Fibroblast of pulmonary artery (primary cell): ENCODE measurements at regions not wholly inside any gene's neighbourhood (a gene's known extent, or its start where the extent isn't known, plus 50 kb on each side); places are given as distances from the start of the nearest gene placed in this dataset.

ENCODE experiments used
- DNase-seq: peaks from one replicate; pipeline ENCODE4 v3.0.0-alpha.2; 2010; ENCODE audit warnings: low read depth
- H3K4me3 ChIP-seq: replicated peaks from 2 replicates; pipeline ENCODE4 v1.5.1; 2011; ENCODE audit warnings: low read depth, mild to moderate bottlenecking, control low read depth, low read length, moderate library complexity
- TF ChIP-seq, protein P1 (sequence below): IDR thresholded peaks from 2 replicates; pipeline ENCODE4 v1.5.1; 2011; ENCODE audit warnings: mild to moderate bottlenecking, control low read depth, low read length, inconsistent platforms; ENCODE audit errors: missing control alignments

DNA sequence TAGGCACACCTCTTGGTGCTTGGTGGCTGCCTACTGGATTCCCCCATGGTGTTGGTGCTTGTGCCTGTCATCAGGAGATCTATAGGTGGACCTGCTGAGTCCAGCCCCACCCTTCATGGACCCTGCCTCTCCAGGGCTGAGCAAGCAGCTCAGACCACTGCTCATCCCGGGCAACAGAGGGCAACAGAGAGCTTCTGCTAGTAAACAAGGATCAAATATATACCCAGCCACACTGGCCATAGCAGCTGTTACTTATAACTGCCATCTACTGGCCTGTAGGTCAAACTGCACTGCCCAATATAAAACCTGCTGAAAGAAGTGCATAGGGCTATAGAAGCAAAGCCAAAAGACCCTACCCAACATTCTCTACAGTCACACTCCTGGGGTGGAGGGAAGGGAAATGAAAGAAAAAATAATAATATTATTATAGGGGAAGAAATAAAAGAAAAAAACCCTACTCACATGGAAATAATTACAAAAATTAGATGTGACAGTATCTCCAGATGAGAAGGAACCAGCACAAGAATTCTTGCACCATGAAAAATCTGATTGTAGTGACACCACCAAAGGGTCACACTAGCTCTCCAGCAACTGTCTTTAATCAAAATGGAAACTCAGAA, 54.9 kb upstream of the ZNF800 start:
- TF ChIP-seq, protein P1, sequence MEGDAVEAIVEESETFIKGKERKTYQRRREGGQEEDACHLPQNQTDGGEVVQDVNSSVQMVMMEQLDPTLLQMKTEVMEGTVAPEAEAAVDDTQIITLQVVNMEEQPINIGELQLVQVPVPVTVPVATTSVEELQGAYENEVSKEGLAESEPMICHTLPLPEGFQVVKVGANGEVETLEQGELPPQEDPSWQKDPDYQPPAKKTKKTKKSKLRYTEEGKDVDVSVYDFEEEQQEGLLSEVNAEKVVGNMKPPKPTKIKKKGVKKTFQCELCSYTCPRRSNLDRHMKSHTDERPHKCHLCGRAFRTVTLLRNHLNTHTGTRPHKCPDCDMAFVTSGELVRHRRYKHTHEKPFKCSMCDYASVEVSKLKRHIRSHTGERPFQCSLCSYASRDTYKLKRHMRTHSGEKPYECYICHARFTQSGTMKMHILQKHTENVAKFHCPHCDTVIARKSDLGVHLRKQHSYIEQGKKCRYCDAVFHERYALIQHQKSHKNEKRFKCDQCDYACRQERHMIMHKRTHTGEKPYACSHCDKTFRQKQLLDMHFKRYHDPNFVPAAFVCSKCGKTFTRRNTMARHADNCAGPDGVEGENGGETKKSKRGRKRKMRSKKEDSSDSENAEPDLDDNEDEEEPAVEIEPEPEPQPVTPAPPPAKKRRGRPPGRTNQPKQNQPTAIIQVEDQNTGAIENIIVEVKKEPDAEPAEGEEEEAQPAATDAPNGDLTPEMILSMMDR, result peak; percentile 41
- no peak overlapping the region for H3K4me3 ChIP-seq
- DNase-seq, result peak; percentile 46

DNA sequence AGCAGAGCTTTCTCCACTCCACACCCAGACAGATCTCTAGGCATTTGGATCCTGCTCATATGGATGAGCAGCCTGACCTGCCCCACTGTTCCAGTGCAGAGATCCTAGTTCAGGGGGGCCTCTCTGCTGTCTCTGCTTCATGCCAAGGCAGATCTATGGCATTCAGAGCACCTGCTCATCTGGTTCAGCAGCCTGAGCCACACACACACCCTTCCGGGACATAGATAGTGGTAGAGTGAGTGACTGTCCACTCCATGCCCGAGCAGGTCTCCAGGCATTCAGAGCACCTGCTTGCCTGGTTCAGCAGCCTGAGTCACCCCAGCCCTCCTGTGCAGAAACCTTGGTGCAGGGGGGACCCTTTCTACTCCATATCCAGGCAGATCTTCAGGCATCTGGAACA, 54.3 kb upstream of the ZNF800 start:
- no peak for DNase-seq
- TF ChIP-seq, protein P1, result no peak
- H3K4me3 ChIP-seq, result no peak overlapping the region
